NCI-H128 (cell line): ENCODE measurements at regions not wholly inside any gene's neighbourhood (a gene's known extent, or its start where the extent isn't known, plus 50 kb on each side); places are given as distances from the start of the nearest gene placed in this dataset.
"Not testable (repeated sequence)": the region's sequence is repeated elsewhere in the genome, so short reads cannot be mapped to it uniquely, and the experiment has no call there.

Experiments
- DNase-seq: peaks from one replicate; lab custom pipeline; 2025; ENCODE audit not compliant: unreplicated experiment; lab: John Stamatoyannopoulos, UW

DNA sequence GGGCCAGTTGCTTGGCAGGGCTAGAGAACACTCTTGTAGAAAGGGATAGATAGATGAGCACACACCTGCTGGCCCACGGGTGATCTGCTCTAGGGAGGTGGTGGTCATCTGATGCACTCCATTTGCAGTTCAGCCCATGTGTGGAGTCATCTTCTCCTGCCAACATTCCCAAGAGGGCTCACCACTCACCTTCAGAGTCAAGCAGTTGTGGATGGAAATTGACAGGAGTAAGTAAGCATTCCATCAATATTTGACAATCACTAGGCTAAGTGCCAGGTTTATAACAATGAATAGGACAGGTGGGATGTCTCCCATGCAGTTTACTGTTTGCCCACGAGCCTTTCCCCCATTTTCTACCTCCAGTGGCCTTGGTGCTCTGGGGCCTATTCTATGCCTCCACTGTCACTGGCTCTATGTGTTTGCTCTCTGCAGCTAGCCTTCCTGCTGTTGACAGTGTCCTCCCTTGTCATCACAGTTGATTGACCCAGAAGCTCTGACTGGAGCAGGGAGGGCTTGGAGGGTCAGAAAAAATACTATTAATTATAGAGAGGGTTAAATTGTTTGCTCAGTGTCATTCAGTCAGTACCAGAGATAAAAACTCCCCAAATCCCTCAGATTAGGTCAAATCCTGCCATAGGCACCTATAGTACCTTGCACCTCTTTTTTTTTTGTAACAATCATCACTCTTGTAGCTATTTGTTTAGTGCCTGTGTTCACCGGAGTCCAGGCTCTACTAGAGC lies 134.6 kb upstream of the PZP start:
- no peak for DNase-seq

DNA sequence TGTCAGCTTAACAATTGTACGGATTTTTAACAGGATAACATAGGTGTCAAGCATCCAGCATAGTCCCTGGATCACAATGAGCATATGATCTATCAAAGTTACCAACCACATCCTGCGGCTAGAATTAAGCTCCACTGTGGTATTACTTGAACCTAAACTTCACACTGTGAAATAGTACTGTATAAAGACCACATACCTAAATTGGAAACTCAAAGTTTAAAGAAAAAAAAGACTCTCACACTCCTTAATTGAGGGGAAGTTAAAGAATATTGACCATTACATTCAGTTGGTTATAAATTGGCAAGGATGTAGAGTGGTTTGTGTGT lies 133.0 kb upstream of the PZP start:
- no peak for DNase-seq

DNA sequence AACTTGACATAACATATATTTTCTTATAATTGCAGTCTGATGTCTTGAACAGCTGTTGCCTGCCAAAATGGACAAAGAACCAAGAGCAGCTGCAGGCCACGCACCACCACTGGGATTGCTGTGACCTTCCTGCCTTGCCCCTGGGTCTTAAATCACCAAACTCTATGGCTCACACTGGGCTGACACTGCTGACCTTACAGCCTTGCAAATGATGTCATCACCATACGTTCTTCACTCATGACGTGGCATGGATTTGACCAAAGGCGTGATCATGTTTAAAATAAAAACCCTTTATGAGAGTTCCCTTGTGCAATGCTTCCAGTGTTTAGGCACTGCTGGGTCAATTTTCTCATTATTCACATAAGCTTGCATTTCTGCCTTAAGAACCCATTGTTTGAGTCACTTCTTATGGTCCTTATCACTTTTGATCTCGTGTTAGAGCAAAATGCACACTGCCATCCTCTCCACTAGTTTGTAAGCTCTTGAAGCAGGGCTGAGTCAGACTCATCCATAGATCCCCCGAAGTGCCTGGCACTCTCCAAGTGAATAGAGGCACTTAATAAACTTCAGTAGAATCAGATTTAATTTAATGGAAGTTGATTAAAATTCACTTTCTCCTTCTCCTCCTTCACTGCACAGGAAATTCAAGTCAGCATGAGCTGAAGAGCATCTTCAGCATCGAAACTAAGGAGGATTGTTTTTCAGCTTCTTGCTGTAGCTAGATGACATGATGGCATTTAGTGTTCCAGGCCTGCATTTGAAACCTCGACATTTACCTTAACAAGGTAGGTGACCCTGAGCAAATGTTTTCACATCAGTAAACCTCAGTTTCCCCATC lies 132.4 kb upstream of the PZP start:
- no peak for DNase-seq

- DNase-seq, result no peak
Observed at GRCh38 chr12:9337656-9338055, 129.5 kb upstream of the PZP start.

DNA sequence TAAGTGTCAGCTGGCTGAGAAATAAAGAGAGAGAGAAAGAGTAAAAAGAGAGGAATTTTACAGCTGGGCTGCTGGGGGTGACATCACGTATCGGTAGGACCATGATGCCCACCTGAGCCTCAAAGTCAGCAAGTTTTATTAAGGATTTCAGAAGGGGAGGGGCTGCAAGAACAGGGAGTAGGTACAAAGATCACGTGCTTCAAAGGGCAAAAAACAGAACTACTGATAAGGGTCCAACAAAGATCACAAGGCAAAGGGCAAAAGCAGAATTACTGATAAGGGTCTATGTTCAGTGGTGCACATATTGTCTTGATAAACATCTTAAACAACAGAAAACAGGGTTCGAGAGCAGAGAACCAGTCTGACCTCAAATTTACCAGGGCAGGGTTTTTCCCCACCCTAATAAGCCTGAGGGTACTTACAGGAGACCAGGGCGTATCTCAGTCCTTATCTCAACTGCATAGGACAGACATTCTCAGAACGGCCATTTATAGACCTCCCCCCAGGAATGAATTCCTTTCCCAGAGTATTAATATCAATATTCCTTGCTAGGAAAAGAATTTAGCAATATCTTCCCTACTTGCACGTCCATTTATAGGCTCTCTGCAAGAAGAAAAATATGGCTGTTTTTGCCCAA lies 128.3 kb upstream of the PZP start:
- not testable (repeated sequence) for DNase-seq

- DNase-seq, result no peak
Observed at GRCh38 chr12:9335867-9336266, 127.7 kb upstream of the PZP start.

DNA sequence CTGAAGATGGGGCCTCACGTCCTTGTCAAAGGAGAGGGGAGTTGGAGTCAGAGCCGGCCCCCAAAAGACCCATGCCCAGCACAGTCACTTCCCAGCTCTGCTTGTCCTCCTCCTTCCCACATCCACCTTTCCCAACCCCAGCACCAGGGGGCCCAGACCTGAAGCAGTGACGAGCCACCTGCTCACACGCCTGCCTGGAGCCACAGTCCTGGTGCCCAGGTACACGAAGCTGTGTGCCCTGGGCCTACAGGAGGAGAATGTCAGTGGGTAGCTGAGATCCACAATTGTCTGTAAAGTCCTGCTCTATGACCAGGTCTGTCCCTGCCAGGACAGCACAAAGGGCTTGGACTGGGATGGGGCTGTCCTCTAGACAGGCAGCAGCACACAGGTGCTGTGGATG lies 126.8 kb upstream of the PZP start:
- no peak for DNase-seq

- no peak for DNase-seq
Observed at GRCh38 chr12:9334041-9334692, 126.0 kb upstream of the PZP start.

- no peak for DNase-seq
Observed at GRCh38 chr12:9333161-9333560, 125.0 kb upstream of the PZP start.

DNA sequence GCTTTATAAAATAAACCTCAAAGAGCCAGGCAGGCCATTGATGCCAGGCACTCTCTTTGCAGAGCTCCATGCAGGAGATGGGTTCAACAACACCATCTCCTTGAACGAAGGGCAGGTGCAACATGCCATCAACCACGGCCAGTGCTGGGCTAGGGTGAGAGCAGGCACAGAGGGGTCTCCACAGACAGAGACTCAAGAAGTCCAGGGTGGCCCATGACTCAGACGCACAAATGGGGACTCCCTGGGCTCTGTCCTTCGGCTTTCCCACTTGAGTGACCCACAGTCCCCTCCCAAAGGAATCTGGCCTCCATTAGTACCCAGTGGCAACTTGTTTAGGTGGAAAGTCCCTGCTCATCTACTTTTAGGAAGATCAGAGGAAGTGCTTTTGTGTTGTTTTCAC lies 124.4 kb upstream of the PZP start:
- no peak for DNase-seq

GRCh38 chr12:9331218-9331626 lies 123.0 kb upstream of the PZP start:
- DNase-seq, result peak; percentile 31

GRCh38 chr12:9329019-9329418 lies 120.8 kb upstream of the PZP start:
- DNase-seq, result no peak

- DNase-seq, result no peak
Observed at GRCh38 chr12:9328065-9328464, 119.9 kb upstream of the PZP start.

GRCh38 chr12:9327320-9327719 lies 119.1 kb upstream of the PZP start:
- no peak for DNase-seq

DNA sequence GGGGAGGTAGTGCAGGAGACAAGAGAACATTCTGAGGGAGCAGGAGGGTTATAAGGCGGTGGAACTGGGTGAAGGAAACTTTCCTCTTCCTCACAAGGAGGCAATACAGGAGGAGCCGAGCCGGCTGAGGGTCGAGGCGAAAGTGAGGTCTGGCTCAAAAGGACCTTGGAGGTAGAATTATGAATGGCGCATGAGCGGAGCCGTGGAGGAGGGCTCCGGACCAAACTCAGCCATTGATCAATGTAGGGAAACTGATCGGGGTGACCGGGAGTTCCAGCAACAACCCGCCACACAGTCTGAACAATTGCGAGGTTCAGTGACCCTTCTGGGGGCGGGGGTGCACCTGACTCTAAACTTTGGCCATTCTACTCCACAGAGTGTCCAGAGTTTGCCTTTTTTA lies 118.7 kb upstream of the PZP start:
- DNase-seq, result not testable (repeated sequence)

- DNase-seq, result no peak
Observed at GRCh38 chr12:9326085-9326484, 117.9 kb upstream of the PZP start.

- DNase-seq, result no peak
Observed at GRCh38 chr12:9325471-9325870, 117.3 kb upstream of the PZP start.

- DNase-seq, result no peak
Observed at GRCh38 chr12:9324782-9325181, 116.6 kb upstream of the PZP start.

GRCh38 chr12:9323144-9323681 lies 115.0 kb upstream of the PZP start:
- DNase-seq, result no peak

DNA sequence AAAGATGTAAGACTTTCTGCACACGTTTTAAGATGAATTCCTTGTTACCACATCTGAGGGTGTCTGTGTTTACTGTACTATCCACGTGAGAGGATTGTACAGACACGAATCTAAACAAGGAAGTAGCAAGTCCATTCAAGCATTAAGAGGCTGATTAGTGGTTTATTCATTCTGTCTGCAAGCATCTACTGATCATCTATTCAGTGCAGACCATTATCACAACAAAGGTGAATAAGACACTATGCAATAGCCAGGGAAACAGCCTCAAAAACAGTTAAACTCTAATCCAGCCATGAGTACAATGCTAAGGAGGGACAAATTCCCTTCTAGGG lies 111.6 kb upstream of the PZP start:
- no peak for DNase-seq

GRCh38 chr12:9319044-9319841 lies 111.0 kb upstream of the PZP start:
- no peak for DNase-seq
